Activated CD8-positive, alpha-beta memory T cell treated with anti-CD3 and anti-CD28 coated beads, Interleukin-2, amount 50 U/mL, for 48 hours (primary cell): ENCODE measurements at regions not wholly inside any gene's neighbourhood (a gene's known extent, or its start where the extent isn't known, plus 50 kb on each side); places are given as distances from the start of the nearest gene placed in this dataset.
"Not testable (repeated sequence)": the region's sequence is repeated elsewhere in the genome, so short reads cannot be mapped to it uniquely, and the experiment has no call there.

Experiments used
- DNase-seq: peaks from one replicate; pipeline ENCODE4 v3.0.0-alpha.2; 2020

DNA sequence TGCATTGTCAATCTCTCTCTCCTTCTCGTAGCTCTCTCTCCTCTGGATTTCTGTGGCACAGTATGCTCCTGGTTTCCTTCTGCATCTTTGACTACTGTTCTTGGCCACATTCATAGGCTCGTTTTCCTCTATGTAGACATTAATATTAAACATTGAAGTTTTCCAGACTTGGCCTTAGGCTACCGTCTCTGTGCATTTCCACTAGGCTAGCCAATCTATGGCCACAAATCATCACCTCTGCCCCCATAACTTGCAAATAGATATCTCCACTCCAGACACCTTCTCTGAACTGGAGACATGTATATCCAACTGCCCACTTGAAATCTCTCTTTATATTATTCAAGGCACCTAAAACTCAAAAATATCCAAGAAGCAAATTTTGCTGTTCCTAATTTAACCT is 768.5 kb downstream of the TSN start:
- no peak for DNase-seq

DNA sequence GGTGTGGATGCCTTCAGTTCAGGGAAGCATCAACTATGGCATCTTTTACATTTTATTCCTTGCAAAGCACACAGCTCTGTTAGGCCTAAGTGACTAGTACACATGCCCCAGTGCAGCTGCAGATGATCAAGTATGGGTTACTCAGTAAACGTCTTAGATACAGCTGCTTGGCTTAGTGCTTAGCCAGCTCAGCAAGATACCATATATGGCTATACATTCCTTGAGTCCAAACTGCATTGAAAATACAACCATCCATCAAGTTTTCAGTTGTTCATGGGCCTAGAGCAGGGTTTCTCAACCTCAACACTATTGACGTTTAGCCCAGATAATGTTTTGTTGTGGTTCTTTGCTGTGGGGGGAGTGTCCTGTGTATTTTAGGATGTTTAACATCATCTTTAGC is 769.9 kb downstream of the TSN start:
- DNase-seq: no peak

DNA sequence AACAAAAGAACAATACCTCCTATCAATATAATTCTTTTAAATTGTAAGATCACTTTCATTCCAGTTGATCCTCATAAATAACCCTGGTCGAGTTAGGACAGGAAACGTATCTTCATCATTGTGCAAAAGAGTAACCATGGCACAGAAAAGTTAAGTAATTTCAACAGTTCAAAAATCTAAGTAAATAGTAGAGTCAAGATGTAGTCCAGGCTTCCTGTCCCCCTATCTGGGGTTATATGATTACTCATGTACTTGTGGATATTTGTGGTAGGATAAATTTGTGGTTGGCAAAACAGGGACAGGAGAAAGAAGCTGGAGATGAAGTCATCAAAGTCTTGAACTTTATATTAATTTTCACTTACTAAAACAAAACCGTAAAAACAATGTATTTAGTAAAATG is 772.6 kb downstream of the TSN start:
- no peak for DNase-seq

GRCh38 chr2:122528958-122529705 is 773.7 kb downstream of the TSN start:
- no peak for DNase-seq

DNA sequence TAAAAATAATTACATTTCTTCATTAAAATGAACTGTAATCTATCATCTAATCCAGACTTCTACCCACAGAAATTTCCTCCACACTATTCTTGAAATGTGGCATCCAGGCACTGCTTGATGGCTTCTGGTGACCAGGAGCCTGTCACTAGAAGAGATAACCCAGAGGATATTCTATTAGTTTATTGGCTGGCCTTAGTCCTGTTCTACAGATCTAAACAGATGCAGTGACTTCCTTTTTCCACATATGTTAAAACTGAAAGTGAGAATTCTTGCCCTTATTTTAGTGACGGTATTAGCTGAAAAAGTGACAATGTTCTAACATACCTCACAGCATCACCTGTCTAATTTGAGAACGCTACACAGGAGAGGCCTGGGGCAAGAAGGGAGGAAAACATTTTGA is 775.4 kb downstream of the TSN start:
- DNase-seq: no peak

GRCh38 chr2:122531290-122532071 is 776.0 kb downstream of the TSN start:
- DNase-seq: no peak

GRCh38 chr2:122532072-122532344 is 776.6 kb downstream of the TSN start:
- DNase-seq: no peak

DNA sequence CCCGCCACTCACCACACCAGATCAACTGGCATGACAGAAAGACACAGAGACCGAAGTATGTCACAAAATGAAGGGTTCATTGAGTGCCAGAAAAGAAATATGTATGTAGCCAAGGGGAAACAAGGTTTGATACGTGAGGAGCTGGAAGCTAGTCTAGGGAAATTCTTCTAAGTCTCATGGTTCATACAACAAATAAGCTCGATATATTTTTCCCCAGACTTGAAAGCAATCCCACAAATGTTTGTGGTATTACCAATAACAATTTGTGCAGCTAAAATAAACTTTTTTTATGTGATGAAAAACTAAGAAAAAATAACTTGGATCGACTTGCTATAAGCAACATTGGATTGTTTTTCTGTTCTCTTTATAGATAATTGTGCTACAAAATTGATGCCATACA is 777.0 kb downstream of the TSN start:
- no peak for DNase-seq

DNA sequence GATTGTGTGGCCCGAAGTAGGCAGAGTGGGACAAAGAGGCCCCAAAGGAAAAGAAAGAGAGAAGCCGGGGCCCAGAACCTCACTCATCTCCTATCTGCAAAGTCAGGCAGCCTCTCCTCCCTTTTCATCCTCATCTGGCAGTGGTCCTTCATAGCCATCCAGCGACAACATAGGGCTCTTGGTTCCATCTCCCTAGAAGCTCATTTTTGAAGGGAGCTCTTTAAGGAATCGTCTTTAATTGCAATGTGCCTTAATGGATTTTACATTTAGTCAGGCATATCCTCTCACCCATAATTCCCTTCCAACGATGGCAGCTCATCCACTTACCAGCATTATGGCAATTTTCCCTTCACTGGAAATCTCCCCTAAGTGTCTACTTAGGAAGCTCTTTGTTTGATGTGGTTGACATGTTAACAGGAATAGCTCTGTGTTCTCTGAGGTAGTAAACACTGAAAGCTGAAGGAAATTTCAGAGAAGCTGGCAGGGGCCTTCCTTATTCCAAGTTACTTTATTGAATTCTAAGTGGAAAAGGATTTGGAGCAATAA is 780.6 kb downstream of the TSN start:
- DNase-seq: no peak

- DNase-seq: no peak
These were observed 783.9 kb downstream of the TSN start for GRCh38 chr2:122539311-122539710.

- DNase-seq: no peak
These were observed 784.5 kb downstream of the TSN start for GRCh38 chr2:122539920-122540319.

DNA sequence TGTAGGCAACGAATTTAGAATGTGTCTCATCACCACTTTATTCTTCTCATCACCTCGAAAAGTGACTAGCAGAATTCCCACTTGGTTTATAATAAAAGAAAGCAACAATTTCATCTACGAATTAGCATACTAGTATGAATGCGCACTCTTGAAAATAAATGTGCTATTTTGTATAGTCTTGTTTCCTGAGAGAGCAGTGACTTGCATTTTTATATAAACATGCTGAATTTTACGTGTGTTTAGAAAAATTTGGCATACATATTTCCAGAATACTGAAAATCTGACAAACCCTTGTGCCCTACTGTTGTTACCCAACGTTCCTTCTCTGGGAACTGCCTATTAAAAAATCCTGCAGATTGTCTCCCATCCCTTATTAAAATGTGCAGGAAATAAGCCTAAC is 786.8 kb downstream of the TSN start:
- no peak for DNase-seq

DNA sequence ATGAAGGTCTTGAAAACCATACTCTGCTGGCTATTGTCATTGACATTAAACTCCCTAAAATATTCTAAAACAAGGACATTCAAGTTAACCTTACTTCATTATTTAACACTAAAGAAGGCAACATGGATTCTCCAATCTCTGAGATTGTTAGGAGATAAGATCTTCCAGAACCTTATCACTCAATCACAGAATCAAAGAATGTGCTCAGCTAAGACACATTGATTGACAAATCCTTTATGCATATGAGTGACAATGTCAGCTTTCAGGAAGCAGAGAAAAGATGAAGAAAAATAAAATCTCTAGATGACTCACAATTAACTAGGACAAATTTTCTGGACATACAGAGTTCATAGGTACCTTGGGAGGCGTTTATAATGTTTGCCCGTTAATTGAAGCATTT is 787.2 kb downstream of the TSN start:
- no peak for DNase-seq

GRCh38 chr2:122543815-122544214 is 788.4 kb downstream of the TSN start:
- no peak for DNase-seq

DNA sequence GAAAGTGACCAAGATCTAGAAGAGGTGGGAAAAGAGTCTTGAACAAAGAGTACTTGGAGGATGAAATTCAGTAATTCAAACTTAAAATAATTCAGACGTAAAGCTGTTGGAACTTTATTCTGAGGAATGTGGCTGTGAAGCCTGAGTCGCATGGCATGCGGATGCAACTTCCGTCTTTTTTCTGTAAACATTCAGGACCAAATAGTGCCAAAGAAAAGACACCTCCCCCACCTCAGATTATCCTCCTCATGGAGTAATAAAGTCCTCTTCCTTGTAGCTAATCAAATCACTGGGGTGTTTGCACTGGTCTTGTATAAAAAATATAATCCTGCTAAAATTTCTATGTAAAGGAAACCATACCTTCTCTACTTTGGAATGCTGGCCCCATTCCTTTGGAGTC is 790.4 kb downstream of the TSN start:
- no peak for DNase-seq

DNA sequence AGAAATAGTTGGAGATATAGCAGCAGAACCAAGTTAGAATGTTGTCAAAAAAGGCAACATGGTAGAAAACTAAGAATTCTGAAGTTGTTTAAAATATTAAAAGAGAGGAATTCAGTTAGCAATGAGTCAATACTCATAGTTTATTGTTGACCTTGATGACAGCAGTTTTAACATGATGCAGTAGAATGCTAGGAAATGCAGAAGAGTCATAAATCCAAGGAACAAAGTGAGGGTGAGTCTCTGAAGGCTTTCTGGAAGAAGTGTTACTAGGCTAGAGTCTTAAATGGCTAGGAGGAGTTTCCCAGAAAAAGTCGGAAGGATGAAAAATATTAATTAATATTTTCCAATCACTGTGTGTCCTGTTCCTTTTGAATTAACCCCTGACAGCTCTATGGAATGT is 807.3 kb downstream of the TSN start:
- DNase-seq: no peak

GRCh38 chr2:122563781-122564180 is 808.3 kb downstream of the TSN start:
- no peak for DNase-seq

- DNase-seq: no peak
These were observed 809.4 kb downstream of the TSN start for GRCh38 chr2:122564843-122565242.

GRCh38 chr2:122565364-122565763 is 809.9 kb downstream of the TSN start:
- no peak for DNase-seq

- DNase-seq: no peak
These were observed 815.2 kb downstream of the TSN start for GRCh38 chr2:122570641-122571040.

DNA sequence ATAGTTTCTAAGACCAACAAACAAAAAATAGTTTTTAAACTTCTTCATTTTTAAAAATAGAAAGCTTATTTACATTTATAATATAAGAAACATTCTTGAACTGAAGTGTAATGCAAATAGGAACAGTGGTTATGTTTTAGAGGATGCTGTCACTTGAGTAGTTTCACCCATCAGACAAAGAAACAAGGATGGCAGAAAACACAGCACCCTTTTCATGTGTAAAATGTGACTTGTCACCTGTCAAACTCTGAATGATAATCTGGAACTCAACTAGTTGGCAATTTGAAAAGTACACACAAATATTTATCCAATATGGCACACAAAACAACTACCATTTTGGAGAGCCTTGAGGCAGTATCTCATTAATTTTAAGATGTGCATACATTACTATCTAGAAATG is 816.0 kb downstream of the TSN start:
- not testable (repeated sequence) for DNase-seq

DNA sequence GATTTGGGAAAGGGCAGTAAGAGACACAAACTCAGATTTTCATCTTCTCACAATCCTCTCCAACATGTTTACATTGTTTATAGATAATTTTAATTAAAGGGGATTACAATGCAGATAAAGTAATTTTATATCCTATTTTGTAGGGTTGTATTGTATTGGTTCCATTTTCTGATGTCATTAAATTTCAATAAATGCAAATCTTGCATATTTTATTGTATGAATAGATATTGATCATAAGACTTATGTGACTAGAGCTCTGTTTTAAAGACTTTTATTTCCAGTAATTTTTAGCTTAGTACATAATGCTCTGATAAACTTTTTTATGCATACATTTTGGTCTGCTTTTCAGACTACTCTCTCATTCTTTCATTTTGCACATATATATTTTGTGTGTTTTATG is 819.6 kb downstream of the TSN start:
- no peak for DNase-seq

DNA sequence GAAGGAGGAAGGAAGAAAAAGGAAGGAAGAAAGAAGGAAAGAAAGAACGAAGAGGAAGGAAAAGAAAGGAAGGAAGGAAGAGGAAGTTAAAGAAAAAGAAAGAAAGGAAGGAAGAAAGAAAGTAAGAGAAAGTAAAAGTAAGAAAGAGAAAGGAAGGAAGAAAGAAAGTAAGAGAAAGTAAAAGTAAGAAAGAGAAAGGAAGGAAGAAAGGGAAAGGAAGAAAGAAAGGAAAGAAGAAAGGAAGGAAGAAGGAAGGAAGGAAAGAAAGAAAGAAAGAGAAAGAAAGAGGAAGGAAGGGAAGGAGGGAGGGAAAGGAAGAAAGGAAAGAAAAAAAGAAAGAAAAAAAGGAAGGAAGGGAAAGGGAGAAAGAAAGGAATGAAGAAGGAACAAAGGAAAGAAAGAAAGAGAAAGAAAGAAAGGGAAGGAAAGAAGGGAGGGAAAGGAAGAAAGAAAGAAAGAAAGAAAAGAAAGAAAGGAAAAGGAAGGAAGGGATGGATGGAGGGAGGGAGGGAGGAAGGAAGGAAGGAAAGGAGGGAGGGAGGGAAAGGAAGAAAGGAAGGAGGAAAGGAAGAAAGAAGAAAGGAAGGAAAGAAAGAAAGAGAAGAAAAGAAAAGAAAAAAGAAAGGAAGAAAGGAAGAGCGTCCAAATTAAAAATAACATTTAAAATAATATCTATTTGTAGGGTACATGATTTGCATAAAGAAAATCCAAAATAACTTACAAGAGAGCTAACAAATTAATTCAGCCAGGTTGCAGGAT is 827.9 kb downstream of the TSN start:
- no peak for DNase-seq

DNA sequence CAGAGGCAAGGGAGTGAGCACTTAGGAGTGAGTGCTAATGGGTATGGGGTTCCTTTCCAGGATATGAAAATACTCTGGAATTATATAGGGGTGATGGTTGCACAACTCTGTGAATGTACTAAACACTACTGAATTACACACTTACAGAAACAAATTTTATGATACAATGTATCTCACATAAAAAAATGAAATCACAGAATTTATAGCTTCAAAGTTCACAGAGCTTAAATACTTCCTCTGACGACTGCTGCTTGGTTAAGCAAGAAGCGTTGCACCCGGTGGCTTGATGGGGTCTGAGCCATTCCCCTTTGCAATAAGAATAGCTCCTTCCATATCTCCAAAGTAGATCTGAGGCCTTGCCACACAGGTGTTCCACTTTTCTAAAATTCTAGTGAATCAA is 835.1 kb downstream of the TSN start:
- DNase-seq: no peak
